Stimulated activated CD8-positive, alpha-beta memory T cell treated with anti-CD3 and anti-CD28 coated beads, Interleukin-7, amount 100 ng/mL, for 24 hours (primary cell): ENCODE measurements at regions not wholly inside any gene's neighbourhood (a gene's known extent, or its start where the extent isn't known, plus 50 kb on each side); places are given as distances from the start of the nearest gene placed in this dataset.

Source experiments
- DNase-seq: peaks from one replicate; pipeline ENCODE4 v3.0.0-alpha.2; 2020; ENCODE audit warnings: low read depth

DNA sequence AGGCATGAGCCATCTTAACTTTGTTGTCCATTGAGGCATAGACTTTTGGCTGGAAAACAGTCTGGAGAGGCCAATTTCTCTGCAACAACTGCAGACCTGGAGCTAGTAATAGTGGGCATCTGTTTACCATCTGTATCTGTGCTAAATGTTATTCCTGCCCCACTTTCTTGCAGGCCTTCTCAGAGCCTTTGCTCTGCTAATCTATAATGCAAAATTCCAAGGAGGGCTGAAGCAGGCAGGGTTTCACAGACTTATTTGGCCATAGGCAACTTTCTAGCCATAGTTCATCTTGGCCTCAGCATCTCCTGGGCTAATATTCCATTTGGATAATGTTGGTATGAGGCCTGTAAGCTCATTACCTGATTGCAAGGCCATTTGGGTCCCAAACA is 124.5 kb upstream of the CSF3R start:
- no peak for DNase-seq

DNA sequence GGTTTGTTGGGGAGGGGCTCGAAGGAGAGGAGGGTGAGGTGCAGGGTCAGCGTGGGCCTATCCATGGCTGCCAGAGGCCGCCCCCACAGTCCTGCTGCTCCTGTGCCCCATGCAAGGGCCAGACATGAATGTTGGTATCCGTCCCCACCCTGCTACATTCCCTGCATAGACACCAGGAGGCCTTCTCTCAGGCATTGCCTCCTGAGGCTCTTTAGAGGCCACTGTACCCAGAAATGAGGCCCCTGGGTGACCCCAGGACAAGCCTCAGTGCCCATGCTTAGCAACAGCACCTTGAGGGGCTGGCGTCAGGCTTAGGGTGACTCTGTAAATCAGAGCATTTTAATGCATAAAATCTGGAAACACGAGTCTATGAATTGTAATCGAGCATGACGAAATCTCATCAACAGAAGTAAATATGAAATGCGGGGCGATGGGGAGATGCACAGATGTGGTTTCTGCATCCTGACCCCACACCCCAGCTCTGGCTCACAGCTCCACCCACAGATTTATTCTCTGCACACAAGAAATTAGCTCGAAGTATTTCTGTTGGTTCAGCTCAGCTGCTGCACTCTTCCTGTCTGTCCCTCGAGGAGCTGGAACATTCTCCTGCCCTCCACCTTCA is 124.0 kb upstream of the CSF3R start:
- DNase-seq, result no peak

DNA sequence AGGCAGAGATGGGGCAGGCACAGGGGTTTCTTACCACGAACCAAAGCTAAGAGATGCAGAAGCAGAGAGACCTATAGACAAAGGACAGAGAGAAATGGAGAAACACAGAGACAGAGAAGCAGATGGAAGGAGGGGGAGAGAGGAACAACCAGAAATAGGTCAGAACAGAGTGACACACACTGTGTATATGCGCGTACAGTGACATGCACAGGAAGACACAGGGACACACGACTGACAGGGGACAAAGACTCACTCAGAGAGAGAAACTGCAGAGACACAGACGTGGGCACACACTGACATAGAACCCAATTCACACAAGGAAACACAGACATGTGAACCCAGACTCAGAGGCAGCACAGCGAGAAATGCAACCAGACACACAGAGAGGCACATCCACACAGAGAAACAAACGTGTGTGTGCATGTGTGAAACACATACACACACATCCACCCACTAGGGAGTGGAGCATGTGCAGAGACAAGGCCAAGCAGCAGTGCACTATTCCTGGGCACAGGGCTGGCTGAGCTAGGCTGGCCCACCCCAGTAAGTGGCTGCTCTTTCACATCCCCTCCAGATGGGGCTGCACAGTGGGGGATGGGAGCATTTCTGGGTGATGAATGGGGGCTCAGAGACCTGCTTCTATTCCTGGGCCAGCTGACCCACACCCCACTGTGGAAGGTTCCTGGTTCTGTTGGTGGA is 123.4 kb upstream of the CSF3R start:
- no peak for DNase-seq

GRCh38 chr1:36603461-36603860 is 120.7 kb upstream of the CSF3R start:
- DNase-seq, result no peak

DNA sequence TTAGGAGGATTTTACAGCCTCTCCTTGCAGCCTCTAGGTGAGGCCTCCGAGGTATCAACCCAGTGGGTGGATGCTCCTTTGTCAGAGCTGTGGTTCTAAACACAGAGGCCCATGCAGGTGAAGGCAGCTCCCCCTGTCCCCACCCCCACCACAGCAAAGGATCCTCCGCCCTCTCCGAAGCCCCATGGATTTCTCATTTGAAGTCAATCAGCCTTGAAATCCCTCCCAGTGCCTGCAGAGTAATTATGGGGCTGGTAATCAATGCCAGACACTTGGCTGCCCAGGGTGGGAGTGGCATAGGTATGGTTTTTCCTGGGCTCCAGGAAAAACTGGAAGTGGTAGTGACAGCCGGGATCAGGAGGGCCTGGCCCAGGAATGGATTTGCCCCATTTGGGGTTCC is 119.5 kb upstream of the CSF3R start:
- DNase-seq, result no peak

DNA sequence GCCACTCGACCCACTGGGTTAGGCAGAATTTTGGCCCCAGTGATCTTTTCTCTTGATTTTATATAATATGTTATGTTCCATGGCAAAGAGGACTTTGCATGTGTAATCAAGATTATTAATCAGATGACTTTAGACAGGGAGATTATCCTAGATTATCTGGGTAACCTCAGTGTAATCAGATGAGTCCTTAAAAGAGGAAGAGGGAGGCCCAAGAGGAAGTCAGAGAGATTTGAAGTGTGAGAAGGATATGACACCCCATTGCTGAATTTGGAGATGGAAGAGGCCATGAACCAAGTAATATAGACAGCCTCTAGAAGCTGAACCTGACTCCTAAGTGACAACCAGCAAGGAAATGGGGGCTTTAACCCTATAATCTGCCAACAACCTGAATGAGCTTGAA is 117.1 kb upstream of the CSF3R start:
- no peak for DNase-seq

DNA sequence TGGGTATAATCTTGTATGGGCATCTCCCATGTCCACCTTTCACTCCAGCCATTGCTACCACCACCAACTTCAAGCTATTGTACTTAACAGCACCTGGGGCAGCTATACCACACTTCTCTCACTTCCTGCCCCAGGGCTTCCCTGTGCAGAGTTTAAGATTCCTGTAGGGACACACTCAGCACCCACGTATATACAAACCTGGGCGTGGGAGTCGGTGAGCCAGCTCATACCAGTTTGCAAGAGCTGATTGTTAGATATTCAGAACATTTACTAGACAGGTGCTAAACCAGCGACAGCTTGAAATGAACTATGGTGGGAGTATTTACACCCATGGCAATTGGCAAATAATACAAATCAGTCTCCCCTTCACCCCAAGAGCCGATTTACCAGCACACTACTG is 114.8 kb upstream of the CSF3R start:
- no peak for DNase-seq

GRCh38 chr1:36595921-36596320 is 113.2 kb upstream of the CSF3R start:
- no peak for DNase-seq

DNA sequence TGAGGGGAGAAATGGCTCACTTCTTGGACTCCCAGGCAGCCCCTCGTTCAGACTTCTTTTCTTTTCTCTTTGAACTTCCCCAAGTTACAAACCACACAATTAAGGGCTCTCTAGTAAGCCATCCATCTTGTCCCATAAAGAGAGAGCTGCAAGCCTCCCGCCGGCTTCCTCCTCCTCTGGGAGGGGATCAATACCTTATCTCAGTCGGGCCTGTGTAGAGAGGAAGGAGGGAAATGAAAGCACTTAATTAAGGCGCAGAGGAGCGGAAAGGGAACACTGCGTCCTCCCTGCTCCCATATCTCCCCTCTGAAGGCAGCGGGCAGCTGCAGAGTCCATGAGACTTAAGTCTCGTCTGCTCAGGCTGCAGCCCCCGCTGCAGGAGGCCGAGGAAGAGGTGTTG is 112.6 kb upstream of the CSF3R start:
- DNase-seq, result no peak

GRCh38 chr1:36594023-36594422 is 111.3 kb upstream of the CSF3R start:
- no peak for DNase-seq

DNA sequence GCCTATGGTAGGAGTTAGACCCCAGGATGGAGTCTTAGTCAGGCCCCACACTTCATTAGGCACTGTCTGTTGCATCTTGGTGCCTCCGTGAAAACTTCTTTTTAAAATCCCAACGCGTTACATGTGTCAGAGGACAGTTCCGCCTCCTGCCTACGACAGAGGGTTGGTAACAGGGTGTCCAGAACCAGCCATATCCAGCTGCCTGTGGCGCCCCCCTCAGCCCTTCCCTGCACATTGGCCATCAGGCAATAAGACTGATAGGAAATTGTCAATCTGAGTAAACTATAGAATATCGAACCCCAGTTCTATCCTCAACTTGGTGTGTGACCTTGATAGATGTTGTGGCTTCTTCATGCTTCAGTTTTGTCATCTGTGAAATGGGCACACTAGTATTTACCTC is 108.6 kb upstream of the CSF3R start:
- no peak for DNase-seq

DNA sequence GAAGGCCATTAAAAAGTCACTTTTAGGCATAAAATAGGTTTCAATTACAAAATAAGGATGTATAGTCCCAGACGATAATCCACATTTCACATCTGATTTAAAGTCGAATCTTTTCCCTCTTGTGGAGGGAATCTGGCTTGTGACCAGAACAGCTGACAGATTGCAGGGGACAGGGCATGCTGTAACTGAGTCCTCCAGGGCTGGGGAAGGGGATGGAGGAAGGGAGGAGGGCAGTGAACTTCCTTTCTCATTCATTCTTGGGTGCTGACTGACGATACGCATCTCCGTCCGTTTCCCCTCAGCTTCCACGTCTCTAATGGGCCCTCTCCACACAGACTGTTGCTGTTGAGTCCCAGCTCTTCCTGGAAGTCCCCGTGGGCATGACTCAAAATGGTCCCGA is 108.1 kb upstream of the CSF3R start:
- DNase-seq, result no peak

DNA sequence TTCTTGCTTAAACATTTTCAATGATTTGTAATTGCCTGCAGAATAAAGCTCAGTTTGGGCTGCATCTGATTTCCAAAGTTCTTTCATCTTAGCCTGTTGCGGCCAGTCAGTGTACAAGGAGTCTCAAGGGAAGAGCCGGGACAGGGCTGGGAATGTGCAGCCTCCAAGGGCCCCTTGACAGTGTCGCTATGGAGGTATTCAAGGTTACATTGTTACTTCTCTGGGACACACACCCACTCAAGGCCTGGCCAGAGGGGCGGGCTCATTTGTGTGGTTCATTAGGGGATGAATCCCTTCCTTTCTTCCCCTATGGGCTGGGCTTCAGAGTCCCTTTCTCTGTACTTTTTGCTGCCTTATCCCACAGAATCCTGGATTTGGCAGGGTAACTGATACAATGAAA is 107.6 kb upstream of the CSF3R start:
- no peak for DNase-seq

DNA sequence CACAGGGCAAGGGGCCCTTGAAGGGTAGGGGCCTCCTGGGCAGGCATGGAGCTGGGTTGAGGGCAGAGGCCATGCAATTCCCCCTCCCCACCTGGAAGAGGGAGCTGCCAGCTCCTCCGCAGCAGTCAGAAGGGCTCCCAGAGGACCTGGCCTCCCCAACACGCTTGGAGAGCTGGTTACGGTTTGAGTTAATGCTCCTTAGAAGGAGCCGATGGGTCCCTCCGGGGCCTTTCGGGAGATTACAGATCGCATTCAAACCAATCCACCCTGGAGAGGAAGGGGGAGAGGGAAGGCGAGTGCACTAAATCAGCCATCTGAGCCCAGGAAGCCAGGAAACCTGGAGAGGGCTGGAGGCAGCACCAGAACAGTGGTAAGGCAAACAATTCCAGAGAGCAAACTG is 106.3 kb upstream of the CSF3R start:
- DNase-seq, result no peak

DNA sequence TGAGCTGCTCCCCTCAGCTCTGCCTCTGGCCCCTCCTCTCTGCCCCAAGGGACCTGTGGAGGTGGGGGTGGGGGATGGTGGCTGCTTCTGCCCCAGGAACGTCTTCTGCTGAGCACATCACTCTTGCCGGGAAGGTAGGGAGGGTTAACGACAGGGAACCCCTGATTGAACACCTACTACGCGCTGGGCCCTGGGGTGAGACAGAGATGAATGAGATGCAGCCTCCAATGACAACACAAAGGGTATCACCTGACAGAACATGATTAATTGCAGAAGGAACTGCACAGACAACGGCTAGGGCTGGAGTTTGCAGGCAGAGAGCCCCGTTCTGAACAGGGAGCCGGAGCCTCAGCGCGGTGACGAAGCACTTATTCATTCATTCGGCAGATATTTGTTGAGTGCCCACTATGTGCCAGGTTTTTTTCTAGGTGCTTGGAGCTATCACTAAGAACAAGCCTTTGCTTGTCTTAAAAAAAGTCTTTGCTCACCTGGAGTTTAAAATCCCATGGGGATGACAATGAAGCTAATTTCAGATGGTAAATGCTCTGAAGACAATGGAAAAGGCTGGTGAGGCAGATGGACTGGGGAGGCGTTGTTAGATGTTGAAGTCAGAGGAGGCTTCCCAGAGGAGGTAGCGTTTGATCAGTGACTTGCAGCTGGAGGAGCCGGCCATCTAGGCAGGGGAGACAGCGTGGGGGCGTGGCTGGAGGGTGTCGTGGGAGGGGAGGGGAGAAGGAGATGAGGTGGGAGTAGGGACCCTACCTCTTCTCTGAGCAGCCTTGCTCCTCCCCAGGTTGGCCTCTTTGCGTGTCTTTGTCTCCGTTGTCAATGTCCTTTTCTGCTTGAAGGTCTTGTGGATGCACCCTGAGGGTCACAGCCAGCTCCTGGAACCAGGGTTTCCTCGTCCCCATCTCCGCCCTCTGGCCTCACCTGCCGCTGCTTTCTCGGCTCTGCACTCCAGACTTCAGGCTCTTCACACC is 103.1 kb upstream of the CSF3R start:
- DNase-seq, result no peak

- DNase-seq, result no peak
Measured at GRCh38 chr1:36584874-36585453, 102.3 kb upstream of the CSF3R start.

DNA sequence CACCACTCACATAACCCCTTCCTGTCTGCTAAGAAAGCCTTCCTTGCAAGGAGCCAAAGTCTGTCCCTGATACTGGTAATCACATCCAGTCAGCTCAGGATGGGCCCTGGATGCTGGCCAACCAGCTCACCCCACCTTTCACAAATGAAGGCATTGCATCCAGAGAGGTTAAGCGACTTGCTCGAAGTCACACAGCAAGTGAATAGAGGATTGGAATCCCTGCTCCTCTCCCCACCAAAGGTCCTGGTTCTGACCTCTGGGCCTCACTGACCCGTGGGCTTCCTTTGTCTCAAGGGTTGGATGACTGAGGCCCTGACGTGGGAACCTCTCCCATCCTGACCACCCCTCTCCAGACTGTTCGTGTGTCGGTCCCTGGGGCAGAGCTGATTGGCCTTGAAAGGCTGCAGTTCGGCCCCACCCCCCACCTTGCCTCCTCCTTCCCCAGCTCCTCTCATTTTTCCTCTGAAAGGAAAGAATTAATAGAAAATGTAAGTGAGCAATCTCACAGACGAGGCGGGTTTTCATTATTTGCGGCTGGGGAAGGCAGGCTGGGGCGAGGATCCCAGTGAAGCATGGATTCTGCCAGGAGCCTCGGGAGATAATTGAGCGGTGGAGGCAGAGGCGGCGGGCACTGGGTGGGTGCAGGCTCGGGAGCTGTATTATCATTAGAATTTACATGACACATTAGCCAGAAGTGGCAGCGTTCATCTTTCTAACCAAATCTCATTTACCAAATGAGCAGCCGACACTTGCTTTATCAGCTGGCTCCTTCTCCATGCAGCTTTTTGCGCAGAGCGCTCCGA is 101.5 kb upstream of the CSF3R start:
- DNase-seq, result no peak

DNA sequence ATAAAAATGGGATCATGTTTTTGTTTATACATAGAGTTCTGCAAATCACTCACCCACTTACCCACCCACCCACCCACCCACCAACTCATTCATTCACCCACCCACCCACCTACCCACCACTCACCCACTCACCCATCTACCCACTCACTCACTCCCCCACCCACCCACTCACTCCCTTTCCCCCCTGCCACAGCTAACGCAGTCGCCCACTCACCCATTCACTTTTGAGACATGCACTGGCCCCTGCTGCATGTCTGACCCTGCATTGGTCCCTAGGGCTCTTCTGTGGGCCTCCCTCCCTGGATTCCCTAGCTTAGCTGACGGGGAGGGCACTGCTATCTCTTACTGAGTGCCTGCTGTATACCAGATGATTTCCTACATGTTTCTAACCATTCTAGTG is 100.4 kb upstream of the CSF3R start:
- DNase-seq, result no peak

DNA sequence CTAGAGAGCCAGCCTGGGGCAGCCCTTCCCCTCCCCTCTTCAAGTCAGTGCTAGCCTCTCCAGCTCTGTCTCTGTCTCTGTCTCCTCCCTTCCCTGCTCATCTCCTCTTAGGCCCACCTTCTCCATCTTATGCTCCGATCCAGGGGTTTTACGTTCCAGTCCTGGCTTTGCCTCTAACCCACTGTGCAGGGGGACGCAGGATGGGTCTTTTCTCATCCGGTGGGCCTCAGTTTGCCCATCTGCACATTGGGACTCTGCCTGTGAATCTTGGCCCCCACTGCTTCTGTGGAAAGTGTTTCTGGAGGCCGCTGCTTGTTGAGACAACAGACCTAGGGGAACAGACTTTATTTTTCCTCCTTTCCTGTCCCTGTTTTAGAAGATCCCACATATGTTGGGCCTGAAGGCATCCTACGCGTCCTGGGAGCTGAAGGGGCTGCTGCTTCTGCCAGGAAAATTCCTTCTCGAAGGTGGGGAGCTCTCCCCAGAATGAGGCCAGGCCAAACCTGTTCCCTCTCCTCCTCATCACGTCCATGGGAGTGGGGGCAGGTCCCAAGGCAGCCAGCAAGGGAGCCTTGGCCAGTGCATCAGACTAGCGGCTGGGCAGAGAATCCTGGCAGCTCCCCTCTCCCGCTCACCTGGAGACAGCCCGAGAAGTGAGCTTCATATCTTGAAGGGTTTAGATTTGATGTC is 99.5 kb upstream of the CSF3R start:
- DNase-seq, result no peak

GRCh38 chr1:36580524-36580923 is 97.8 kb upstream of the CSF3R start:
- DNase-seq, result no peak

GRCh38 chr1:36579039-36579438 is 96.3 kb upstream of the CSF3R start:
- no peak for DNase-seq
